ENCODE measurements at regions not wholly inside any gene's neighbourhood (a gene's known extent, or its start where the extent isn't known, plus 50 kb on each side); places are given as distances from the start of the nearest gene placed in this dataset.
"Not testable (repeated sequence)": the region's sequence is repeated elsewhere in the genome, so short reads cannot be mapped to it uniquely, and the experiment has no call there.

- no peak for DNase-seq (ENCODE audit: extremely low read depth in 1 of 2, low read depth in 1 of 2)
These were observed 87.7 kb downstream of the UTP18 start for GRCh38 chr17:51347851-51348584.

- no peak for DNase-seq (ENCODE audit: extremely low read depth in 1 of 2, low read depth in 1 of 2)
These were observed 90.7 kb downstream of the UTP18 start for GRCh38 chr17:51351080-51351479.

DNA sequence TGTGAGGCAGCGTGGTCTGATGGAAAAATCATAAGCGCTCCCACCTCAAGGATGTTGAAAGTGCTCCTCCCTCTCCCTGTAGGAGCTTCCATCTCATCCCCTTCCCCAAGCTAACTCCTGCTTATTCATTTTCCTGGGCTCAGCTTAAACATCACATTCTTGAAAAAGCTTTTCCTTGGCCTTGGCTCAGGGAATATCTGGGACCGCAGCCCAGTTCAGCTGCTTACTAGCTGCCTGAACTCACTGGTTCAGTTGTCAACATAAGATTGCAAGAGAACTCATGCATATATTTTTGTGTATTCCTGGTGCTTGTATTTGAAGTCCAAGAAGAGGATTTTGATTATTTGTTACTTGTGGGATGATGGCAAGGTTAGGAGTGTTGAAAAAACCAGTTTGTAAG, 91.5 kb downstream of the UTP18 start:
- DNase-seq (ENCODE audit: extremely low read depth in 1 of 2, low read depth in 1 of 2), result no peak

GRCh38 chr17:51352798-51353197, 92.5 kb downstream of the UTP18 start:
- DNase-seq (ENCODE audit: extremely low read depth in 1 of 2, low read depth in 1 of 2), result no peak

- no peak for DNase-seq (ENCODE audit: extremely low read depth in 1 of 2, low read depth in 1 of 2)
These were observed 93.0 kb downstream of the UTP18 start for GRCh38 chr17:51353296-51353695.

DNA sequence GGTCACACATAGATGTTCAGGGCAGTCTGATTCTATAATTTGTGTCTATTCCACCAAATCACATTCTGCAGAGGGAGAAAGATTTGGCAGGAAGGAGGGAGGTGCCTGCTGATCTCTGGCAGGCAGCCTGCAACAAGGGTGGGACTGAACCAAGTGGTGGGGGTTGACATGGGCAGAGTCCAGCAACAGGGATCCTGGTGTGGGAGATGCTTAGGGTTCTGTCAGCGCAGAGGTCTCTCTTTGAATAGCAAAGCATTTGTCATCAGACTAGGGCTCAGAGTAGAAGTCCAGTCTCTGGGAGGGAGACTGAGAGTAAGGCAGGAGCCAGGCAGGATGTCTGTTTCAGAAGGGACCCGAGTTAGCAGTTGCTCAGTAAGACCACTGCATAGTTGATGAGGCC, 94.6 kb downstream of the UTP18 start:
- no peak for DNase-seq (ENCODE audit: extremely low read depth in 1 of 2, low read depth in 1 of 2)

DNA sequence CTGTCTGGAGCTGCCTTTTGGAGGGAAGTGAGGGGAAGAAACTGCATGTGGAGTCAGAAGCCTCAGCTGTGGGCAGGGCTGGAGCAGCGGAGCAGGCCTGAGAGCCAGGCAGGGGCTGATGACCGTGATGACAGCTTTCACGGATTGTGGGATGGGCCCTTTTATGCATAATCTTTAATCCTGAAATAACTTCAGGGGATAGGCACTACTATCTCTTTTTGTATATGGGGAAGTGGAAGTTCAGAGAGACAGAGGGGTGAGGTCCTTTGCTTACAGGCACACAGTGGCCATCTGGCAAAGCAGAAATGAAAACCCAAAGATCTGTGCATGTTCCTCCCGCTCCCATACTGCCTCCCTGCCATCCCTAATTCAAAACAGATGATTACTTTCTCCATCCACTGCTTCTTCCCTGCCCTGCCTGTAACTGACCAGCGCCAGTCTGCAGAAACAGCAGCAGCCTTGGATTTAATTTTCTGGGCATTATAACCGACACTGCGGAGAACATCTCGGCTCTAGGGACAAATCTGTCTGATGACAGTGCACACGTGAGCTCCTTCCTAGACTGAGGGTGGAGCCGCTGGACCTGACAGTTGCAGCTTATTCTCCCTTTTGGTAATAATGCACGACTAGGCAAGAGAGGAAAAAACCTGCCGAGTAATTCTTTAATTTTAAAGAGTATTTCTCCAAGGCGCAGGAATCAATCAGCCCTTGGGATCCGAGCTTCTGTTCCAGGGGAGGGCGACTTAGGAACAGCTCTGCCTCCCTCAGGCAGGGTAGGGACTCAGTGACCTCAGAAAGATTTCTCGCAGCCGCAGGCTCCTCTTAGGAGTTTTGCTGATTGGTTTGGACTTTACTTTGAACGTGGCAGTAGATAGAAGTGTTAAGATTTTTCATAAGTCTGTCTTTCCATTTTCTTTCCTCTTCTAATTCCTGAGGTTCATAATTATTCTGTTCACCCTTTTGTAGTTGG, 95.4 kb downstream of the UTP18 start:
- DNase-seq (ENCODE audit: extremely low read depth in 1 of 2, low read depth in 1 of 2), result no peak

DNA sequence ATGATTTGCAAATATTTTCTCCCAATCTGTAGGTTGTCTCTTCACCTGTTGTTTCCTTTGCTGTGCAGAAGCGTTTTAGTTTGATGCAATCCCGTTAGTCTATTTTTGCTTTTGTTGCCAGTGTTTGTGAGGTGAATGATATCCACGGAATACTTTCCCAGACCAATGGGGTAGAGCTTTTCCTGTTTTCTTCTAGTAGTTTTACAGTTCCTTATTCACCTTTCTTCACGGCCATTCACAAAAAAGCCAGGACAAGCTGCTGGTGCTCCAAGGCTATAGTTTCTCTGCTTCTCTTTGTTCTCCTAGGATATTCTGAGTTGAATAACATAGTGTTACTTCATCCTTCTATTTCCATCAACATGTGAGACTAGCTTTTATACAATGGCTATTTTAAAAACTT, 98.7 kb downstream of the UTP18 start:
- DNase-seq (ENCODE audit: extremely low read depth in 1 of 2, low read depth in 1 of 2), result no peak

DNA sequence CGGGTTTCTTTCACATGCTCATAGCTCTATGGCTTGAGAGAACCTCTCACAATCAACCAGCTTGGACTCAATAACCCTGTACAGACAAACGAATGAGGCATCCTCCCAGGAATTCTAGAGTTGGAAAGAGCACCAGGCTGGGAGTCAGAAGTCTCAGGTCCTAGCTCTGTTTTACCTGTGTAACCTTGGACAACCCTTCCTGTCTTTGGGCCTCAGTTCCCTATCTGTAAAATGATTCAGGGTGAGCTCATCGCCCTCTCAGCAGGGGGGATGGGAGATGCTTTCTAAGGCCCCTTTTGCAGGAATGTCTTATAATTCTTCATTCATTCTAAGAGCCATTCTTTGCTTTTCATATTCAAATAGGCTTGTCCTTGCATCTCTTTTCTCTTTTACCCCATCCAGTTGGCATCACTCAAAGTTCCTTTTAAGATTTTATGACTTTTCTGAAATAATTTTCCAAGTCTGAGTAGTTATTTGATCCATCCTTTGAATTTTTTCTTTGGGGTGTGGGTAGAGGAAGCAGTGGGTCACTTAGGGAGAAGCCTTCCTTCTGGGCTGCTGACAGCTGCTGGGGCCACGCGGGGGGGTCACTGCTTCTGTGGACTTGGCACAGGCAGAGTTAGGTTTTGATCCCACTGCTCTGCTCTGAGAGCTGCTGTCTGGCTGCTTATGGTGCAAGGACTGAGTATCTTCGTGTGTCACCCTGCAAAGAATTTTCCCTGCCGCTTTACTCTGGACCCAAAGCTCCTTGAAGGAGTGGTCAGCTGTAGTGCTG, 102.7 kb downstream of the UTP18 start:
- no peak for DNase-seq (ENCODE audit: extremely low read depth in 1 of 2, low read depth in 1 of 2)

GRCh38 chr17:51365090-51365489, 104.7 kb downstream of the UTP18 start:
- no peak for DNase-seq (ENCODE audit: extremely low read depth in 1 of 2, low read depth in 1 of 2)

GRCh38 chr17:51366866-51367265, 106.5 kb downstream of the UTP18 start:
- DNase-seq (ENCODE audit: extremely low read depth in 1 of 2, low read depth in 1 of 2), result no peak

GRCh38 chr17:51367836-51368235, 107.5 kb downstream of the UTP18 start:
- DNase-seq (ENCODE audit: extremely low read depth in 1 of 2, low read depth in 1 of 2), result not testable (repeated sequence)

DNA sequence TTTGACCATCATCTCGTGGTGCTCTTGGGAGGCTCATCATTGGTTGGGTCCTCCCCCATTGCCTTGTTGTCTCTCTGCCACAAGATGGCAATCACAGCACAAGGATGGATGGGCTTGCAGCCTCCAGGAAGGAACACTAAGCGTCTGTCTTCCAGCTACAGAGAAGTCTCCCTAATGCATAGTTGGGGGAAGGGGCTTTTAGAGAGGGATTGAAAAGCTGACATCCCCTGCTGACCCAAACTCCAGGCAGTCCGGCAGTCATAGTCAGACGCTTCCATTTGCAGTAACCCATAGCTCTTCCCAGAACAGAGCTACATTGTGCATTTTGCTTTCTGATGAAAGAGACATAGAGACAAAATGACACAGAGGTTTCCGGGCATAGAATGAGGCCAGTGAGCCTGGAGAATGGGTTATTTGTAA, 111.4 kb downstream of the UTP18 start:
- peak in 1 of 2 donors; percentile 11 for DNase-seq (ENCODE audit: extremely low read depth in 1 of 2, low read depth in 1 of 2)

- DNase-seq (ENCODE audit: extremely low read depth in 1 of 2, low read depth in 1 of 2), result no peak
These were observed 112.1 kb downstream of the UTP18 start for GRCh38 chr17:51372345-51373004.

DNA sequence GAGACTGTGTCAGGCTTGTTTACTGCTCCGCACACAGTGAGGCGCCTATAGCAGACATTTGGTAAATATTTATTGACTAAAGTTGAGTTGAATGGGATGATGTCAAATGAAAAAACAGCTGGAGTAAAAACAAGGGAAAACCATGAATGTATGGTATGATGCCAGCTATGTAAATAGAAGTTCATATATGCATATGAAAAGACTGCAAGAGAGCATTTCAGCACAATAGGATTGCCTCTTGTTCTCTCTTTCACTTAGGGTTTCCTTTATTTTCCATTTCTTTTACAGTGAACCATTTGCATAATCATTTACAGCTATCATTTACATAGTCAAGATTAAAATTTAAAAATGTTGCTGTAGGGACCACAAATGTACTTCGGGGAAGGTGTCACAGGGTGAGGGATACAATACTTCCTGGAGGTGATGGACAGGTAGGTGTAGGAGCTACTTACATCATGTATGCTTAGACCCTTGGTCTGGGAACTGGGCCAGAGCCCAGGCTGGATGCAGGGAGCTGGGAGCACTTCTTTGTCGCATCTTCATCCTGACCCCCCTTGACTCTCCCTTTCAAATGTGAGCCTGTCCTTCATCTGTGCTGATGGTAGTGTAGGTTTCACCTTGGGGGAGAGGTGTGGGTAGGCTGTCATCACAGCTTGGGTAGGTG, 113.3 kb downstream of the UTP18 start:
- DNase-seq (ENCODE audit: extremely low read depth in 1 of 2, low read depth in 1 of 2), result no peak

DNA sequence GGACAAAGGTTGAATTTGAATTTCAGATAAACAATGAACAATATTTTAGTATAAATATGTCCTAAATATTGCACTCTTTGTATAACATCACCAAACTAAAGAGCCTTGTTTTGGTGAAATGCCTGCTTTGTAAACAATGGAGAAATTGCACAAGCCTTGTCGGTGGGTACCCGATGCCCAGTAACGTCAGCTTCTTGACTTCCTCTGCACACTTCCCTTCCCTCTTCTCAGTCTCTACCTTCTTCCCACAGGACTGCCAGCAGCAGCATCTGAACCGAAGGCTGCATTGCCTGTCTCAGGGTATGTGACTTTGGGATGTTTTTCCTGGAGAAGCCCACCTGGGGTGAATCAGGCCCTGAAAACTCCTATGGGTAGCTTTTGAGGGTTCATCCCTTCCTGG, 113.9 kb downstream of the UTP18 start:
- no peak for DNase-seq (ENCODE audit: extremely low read depth in 1 of 2, low read depth in 1 of 2)

DNA sequence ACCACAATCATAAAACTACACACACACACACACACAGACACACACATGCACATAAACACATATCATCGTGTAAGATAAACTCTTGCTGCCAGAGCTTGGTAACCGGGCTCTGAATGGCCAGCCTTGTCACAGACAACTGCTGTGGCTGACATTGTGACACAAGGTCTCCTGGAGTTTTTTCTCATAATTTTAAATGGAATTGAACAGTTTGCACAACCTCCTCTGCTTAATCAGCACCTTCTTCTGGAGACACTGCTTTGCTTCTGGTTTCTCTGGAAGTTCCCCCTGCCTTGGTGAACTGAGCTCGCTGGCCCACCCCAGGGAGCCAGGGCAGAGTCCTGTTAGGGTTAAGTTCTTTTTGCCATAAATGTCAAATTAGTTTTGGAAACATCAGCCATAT, 115.4 kb downstream of the UTP18 start:
- DNase-seq (ENCODE audit: extremely low read depth in 1 of 2, low read depth in 1 of 2), result no peak

GRCh38 chr17:51376739-51377138, 116.4 kb downstream of the UTP18 start:
- no peak for DNase-seq (ENCODE audit: extremely low read depth in 1 of 2, low read depth in 1 of 2)

DNA sequence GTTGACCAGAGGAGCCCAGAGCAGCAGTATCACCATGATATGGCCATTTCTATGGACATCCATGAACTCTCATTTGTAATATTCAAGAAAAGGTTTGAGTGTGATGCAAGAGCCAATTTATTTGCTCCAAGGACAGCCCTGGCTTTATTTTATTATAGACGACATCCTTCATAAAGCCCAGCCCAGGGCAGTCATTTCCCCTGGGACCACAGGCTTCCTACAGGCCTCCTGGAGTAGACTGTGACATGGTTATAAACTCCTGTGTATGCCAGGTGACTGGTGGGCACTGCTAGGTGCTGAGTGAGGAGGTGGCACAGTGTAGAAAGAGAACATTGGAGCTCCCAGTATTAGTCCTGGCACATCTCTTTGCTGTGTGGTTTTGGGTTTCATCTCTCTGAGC, 120.9 kb downstream of the UTP18 start:
- DNase-seq (ENCODE audit: extremely low read depth in 1 of 2, low read depth in 1 of 2), result no peak

- DNase-seq (ENCODE audit: extremely low read depth in 1 of 2, low read depth in 1 of 2), result no peak
These were observed 124.9 kb downstream of the UTP18 start for GRCh38 chr17:51385208-51385607.

Data from stimulated activated CD8-positive, alpha-beta memory T cell treated with anti-CD3 and anti-CD28 coated beads, Interleukin-7, amount 100 ng/mL, for 48 hours (primary cell).